ENCODE measurements at regions not wholly inside any gene's neighbourhood (a gene's known extent, or its start where the extent isn't known, plus 50 kb on each side); places are given as distances from the start of the nearest gene placed in this dataset.

- no peak overlapping the region for H3K27ac ChIP-seq
- TF ChIP-seq CTCF (conservative IDR thresholded peaks at IDR 0.05): no peak
Observed at GRCh38 chr18:74023220-74023619, 124.4 kb downstream of the FBXO15 start.

GRCh38 chr18:74019864-74020263 lies 127.8 kb downstream of the FBXO15 start:
- TF ChIP-seq CTCF (conservative IDR thresholded peaks at IDR 0.05): no peak

GRCh38 chr18:74013955-74014354 lies 133.7 kb downstream of the FBXO15 start:
- no peak for TF ChIP-seq CTCF (conservative IDR thresholded peaks at IDR 0.05)
- H3K27ac ChIP-seq: no peak overlapping the region

More at GRCh38 chr18:74019864-74020263, 127.8 kb downstream of the FBXO15 start:
- H3K27ac ChIP-seq: no peak overlapping the region

GRCh38 chr18:74012954-74013630 lies 134.5 kb downstream of the FBXO15 start:
- TF ChIP-seq CTCF (conservative IDR thresholded peaks at IDR 0.05): no peak
- H3K27ac ChIP-seq: no peak overlapping the region

GRCh38 chr18:74006143-74006542 lies 141.5 kb downstream of the FBXO15 start:
- no peak overlapping the region for H3K27ac ChIP-seq
- no peak for TF ChIP-seq CTCF (conservative IDR thresholded peaks at IDR 0.05)

GRCh38 chr18:74005320-74006109 lies 142.1 kb downstream of the FBXO15 start:
- H3K27ac ChIP-seq: no peak overlapping the region
- TF ChIP-seq CTCF (conservative IDR thresholded peaks at IDR 0.05): no peak

- no peak overlapping the region for H3K27ac ChIP-seq
- TF ChIP-seq CTCF (conservative IDR thresholded peaks at IDR 0.05): no peak
Observed at GRCh38 chr18:73992242-73993022, 155.2 kb downstream of the FBXO15 start.
